ENCODE measurements at regions not wholly inside any gene's neighbourhood (a gene's known extent, or its start where the extent isn't known, plus 50 kb on each side); places are given as distances from the start of the nearest gene placed in this dataset.

DNA sequence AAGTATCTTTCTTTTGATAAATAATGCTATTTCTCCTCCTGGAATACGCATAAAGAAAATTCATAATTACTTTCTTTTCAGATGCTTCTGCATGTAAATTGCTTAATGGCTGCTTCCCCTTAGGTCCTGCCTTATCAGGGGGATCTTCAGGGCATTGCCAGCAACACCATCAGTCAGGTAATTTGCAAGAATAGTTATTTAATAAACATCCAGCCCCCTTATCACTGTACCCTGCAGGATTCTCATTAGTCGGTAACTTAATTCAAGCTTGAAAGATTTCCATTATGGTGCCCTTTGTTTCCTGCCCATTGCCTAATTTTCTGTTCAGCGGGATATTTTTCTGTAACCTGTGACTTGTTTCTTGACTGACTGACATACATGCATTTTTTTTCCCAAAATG is 414.5 kb downstream of the MFSD1 start:
- Histone ChIP-seq H3F3A (ENCODE audit: insufficient read depth, low read length) (no peaks in the 10 kb centered on the region), H2AFZ (ENCODE audit: low read length) (no peak overlapping the region), H3K36me3 (replicated peaks; ENCODE audit: insufficient read depth, low read length) (no peaks in the 10 kb centered on the region), H3K9me3 (replicated peaks; ENCODE audit: insufficient read depth, low read length) (no peaks in the 10 kb centered on the region), H3K4me3 (ENCODE audit: low read length) (no peak overlapping the region), H3K9me2 (replicated peaks; ENCODE audit: insufficient read depth, low read length) (no peaks in the 10 kb centered on the region), H3K4me1 (ENCODE audit: low read length) (peaks cover 5% of the 10 kb centered on the region; the same call in 1 of the 2 replicates), H3K27me3 (replicated peaks; ENCODE audit: insufficient read depth, low read length) (no peaks in the 10 kb centered on the region), H4K20me1 (ENCODE audit: insufficient read depth, low read length) (no peaks in the 10 kb centered on the region), H3K27ac (ENCODE audit: low read length) (no peak overlapping the region), H3K79me2 (ENCODE audit: low read length) (no peaks in the 10 kb centered on the region), H3K4me2 (ENCODE audit: low read depth, low read length) (no peak overlapping the region), H3K9ac (ENCODE audit: low read length) (no peak overlapping the region)
- TF ChIP-seq, protein P1, sequence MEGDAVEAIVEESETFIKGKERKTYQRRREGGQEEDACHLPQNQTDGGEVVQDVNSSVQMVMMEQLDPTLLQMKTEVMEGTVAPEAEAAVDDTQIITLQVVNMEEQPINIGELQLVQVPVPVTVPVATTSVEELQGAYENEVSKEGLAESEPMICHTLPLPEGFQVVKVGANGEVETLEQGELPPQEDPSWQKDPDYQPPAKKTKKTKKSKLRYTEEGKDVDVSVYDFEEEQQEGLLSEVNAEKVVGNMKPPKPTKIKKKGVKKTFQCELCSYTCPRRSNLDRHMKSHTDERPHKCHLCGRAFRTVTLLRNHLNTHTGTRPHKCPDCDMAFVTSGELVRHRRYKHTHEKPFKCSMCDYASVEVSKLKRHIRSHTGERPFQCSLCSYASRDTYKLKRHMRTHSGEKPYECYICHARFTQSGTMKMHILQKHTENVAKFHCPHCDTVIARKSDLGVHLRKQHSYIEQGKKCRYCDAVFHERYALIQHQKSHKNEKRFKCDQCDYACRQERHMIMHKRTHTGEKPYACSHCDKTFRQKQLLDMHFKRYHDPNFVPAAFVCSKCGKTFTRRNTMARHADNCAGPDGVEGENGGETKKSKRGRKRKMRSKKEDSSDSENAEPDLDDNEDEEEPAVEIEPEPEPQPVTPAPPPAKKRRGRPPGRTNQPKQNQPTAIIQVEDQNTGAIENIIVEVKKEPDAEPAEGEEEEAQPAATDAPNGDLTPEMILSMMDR (IDR thresholded peaks at IDR 0.05; ENCODE audit: low read length): no peak
- no peak for TF ChIP-seq EZH2 (optimal IDR thresholded peaks at IDR 0.05; ENCODE audit: low read depth, low read length)
- DNase-seq: no peak

DNA sequence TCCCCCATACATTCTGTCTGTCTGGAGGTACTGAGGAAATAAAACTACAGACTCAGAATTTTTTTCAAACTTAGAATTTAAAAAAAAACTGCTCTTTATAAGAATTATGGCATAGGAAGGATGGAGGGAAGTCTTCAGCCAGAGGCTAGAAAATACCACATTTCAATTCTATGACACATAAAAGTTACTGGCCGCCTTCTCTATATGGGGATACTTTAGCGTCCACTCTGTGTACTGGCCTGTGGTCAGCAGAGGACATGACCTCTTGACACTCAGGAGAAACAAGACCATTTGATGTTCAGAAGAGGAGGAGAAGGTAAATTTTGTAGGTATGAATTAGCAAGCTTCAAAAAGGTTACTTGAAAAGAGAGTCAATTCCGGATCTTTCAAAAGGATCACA is 417.4 kb downstream of the MFSD1 start:
- Histone ChIP-seq H3K9me3 (replicated peaks; ENCODE audit: insufficient read depth, low read length) (no peaks in the 10 kb centered on the region), H3K9me2 (replicated peaks; ENCODE audit: insufficient read depth, low read length) (no peaks in the 10 kb centered on the region), H4K20me1 (ENCODE audit: insufficient read depth, low read length) (no peaks in the 10 kb centered on the region), H3F3A (ENCODE audit: insufficient read depth, low read length) (no peaks in the 10 kb centered on the region), H3K4me1 (ENCODE audit: low read length) (peaks cover 5% of the 10 kb centered on the region; the same call in 1 of the 2 replicates), H3K36me3 (replicated peaks; ENCODE audit: insufficient read depth, low read length) (no peaks in the 10 kb centered on the region), H3K27me3 (replicated peaks; ENCODE audit: insufficient read depth, low read length) (no peaks in the 10 kb centered on the region), H3K27ac (ENCODE audit: low read length) (no peak overlapping the region), H3K4me2 (ENCODE audit: low read depth, low read length) (no peak overlapping the region), H2AFZ (ENCODE audit: low read length) (no peak overlapping the region), H3K79me2 (ENCODE audit: low read length) (no peaks in the 10 kb centered on the region), H3K9ac (ENCODE audit: low read length) (no peak overlapping the region), H3K4me3 (ENCODE audit: low read length) (no peak overlapping the region)
- TF ChIP-seq EZH2phosphoT487 (IDR thresholded peaks at IDR 0.05; ENCODE audit: low read length) (no peak), EZH2 (optimal IDR thresholded peaks at IDR 0.05; ENCODE audit: low read depth, low read length) (no peak)
- TF ChIP-seq, protein P1 (IDR thresholded peaks at IDR 0.05; ENCODE audit: low read length): no peak
- DNase-seq: no peak

DNA sequence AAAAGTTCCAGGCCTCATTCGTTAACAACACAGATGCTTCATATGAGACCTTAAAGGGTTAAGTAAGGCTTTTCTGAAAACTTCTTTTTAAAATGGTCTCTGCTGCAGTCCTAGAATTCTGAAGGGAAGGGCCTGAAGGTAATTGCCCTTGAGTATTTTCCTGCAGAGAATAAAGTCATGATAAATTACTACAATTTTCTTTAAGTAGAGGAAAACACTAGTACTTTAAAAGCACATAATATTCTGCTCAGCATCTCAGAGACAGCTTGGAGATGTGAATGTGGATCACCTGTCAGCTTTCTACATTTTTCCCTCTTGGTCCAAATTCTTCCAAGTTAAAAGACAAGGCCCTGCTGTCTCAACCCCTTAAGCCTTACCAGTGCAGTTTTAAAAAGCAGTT is 419.5 kb downstream of the MFSD1 start:
- Histone ChIP-seq H3K4me1 (ENCODE audit: low read length) (peaks cover 5% of the 10 kb centered on the region; the same call in 1 of the 2 replicates), H3K79me2 (ENCODE audit: low read length) (no peaks in the 10 kb centered on the region), H3K4me2 (ENCODE audit: low read depth, low read length) (no peak overlapping the region), H3K4me3 (ENCODE audit: low read length) (no peak overlapping the region), H3K36me3 (replicated peaks; ENCODE audit: insufficient read depth, low read length) (no peaks in the 10 kb centered on the region), H4K20me1 (ENCODE audit: insufficient read depth, low read length) (no peaks in the 10 kb centered on the region), H3K27me3 (replicated peaks; ENCODE audit: insufficient read depth, low read length) (no peaks in the 10 kb centered on the region), H3K9ac (ENCODE audit: low read length) (no peak overlapping the region), H3K27ac (ENCODE audit: low read length) (no peak overlapping the region), H3K9me3 (replicated peaks; ENCODE audit: insufficient read depth, low read length) (no peaks in the 10 kb centered on the region), H3F3A (ENCODE audit: insufficient read depth, low read length) (no peaks in the 10 kb centered on the region), H3K9me2 (replicated peaks; ENCODE audit: insufficient read depth, low read length) (no peaks in the 10 kb centered on the region), H2AFZ (ENCODE audit: low read length) (no peak overlapping the region)
- no peak for DNase-seq
- TF ChIP-seq, protein P1 (IDR thresholded peaks at IDR 0.05; ENCODE audit: low read length): no peak
- TF ChIP-seq EZH2 (optimal IDR thresholded peaks at IDR 0.05; ENCODE audit: low read depth, low read length) (no peak), EZH2phosphoT487 (IDR thresholded peaks at IDR 0.05; ENCODE audit: low read length) (no peak)

All from MM.1S (cell line).